ENCODE measurements at regions not wholly inside any gene's neighbourhood (a gene's known extent, or its start where the extent isn't known, plus 50 kb on each side); places are given as distances from the start of the nearest gene placed in this dataset.

DNA sequence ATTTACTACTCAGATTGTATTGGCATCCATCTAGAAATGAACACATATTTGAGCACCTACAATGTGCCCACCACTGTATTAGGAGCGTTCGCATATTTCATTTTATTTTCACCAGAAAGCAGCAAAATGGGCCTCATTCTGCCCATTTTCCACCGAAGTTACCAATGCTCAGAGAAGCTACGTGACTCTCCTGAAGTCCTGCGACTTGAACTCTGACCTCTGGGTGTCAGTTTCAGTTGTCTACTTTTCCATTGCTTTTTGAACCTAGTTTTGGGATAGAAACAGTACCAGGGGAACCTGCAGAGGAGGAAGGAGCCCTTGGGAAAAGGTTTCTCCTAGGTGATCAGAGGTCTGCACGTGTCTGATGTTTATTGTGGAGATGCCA, 139.1 kb upstream of the SDK2 start:
- DNase-seq: no peak

DNA sequence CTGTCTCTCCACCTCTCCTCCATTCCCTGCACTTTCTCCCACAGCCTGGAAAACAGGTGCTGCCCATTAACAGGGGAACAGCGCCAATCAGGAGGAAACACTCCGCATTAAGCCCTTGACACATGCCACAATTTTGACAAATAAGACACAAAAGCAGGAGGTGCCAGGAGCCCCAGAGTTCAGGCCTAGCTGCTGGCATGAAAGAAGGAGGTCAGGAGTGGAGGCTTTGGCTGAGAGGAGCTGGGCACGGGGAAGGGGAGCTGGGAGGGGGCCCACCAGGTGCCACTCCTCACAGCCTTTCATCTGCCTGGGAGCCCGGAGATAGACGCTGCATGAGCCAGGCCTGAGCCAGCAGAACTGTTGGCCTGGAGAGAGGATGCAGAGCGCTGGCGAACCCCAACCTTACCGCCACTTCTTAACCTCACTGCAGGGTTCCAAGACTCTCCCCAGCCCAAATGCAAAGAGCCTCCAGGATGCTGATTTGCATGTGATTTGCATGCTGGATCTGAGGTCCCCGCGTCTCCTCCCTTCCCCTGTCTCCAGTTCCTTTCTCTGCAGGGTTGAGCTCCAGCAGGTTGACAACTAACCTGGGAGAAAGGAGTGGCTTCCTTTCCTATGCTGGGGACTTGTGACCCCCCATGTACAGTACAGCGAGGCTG, 139.8 kb upstream of the SDK2 start:
- no peak for DNase-seq

DNA sequence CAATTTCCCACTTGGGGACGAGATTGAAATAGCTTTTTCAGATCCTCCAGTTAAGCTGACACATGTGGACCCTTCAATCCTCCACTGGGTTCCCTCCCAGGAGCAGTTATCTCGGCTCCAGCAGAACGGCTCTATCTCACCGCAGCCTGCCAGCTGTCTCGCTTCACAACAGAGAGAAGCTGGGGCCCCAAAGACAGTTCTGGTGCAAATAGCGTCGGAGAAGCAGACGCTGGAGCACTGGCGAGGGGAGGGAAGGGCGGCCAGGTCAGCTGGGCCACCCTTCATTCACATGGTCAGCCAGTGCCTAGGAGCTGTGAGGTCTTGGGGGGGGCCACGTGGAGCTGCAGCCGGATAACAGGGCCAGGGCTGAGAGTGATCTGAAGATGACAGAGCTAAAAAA, 141.3 kb upstream of the SDK2 start:
- no peak for DNase-seq

DNA sequence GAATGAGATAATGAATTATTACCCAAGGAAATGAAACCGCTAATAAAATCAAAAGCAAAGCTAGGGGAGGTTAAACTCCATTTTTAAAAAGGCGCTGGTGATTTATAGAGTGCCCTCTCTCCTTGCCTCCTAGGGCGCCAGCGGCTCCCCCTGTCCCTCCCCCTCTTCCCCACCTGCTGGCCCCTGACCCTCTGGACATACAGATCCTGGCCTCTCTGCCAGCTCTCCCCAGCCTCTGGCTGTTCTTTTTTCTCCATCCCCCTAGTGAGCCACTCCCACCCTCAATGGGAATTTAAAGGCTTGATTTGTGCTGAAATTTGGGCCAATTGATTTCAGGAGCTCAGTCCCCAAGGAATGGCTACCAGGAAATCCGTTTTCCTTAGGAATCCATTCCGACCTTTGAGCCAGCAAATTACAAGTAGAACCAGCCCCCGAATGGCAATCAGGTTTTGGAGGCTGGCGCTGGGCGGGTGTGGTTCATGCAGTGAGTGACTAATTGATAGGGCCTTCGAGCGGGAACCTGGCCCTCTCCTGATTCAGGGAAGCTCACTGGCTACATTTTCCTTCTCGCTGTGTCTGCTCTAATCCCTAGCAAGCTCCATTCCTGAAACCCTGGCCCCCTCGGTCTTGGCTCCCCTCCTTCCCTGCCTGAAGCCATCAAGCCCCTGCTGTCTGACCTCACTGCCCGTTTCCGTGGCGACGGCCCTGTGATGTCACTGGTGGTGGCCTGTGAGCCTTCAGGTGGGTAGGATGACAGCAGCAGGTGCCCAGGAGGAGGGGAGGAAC, 141.9 kb upstream of the SDK2 start:
- peak in 1 of 56 donors; percentile 6 for DNase-seq

DNA sequence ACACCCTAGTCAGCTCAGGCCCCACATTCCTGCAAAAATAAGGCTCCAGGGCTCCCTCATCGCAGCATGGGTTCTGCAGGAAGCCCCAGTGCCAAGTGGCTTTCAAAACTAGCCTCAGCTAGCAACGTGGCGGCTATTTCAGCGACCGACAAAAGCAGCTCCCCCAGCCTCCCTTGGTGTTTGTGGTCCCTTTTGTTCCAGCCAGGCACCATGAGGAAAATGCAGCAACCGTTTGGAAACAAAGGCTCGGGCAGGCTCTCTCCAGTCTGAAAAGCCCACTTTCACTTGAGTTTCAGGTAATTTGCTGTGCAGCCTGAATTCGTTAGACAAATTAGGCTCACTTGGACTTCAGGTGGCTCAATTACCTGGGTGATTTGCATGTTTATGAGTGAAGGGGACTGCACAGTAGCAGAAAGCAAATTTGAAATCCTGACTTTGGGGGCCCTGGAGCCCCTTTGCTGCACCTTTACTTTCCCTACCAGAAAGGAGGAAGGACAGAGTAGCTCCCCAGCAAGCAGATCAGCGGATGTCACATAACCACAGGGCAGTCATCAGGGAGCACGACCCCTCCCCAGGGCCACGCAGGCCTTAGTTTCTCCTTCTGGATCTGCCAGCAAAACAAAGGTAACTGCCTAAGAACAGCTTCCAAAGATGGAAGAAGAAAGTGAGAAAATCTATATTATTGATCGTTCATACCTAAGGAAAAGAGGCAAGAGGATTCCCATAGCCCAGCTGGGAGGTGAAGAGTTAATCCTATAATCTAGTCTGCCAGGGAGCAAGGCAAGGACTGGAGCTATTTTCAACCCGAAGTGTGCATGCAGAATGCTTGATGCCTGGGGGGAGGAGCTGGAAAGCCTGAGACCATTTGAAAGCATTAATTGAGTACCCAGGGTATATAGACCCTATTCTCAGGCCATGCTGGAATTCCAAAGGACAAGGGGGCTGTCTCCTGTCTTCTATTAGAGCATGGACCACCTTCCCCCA, 143.1 kb upstream of the SDK2 start:
- no peak for DNase-seq

DNA sequence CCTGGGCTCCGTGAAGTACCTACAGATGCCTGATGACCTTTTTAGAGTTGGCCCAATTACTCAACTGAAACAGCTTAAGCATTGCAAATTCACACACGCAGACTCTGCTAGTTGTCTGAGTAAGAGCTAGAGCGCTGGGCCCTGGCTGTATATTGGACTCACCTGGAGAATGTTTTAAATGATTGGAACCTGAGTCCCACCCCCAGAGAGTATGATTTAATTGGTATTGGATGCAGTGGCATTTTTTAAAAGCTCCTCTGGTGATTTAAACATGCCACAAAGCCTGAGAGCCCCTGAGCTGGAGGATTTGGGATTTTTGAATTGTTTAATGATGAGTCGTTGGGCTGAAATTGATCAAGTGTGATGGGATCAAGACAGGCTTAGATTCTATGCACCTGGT, 143.9 kb upstream of the SDK2 start:
- no peak for DNase-seq

DNA sequence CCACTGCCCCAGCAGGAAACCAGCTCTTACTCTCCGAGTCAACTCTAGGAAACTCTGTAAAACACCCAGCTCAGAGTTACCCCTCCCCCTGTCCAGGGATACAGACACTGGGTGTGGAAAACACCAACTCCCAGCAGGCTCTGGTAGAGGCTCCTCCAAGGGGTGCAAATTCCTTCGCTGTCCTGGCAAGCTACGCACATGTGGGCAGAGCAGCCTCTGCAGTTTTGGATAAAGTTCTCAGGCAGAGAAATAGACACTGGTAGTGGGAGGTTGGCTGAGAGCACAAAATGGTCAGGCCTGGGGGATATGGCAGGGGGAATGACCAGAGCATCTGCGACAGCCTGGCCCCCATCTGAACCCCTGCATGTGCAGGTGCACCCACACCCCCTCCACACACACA, 146.9 kb upstream of the SDK2 start:
- no peak for DNase-seq

DNA sequence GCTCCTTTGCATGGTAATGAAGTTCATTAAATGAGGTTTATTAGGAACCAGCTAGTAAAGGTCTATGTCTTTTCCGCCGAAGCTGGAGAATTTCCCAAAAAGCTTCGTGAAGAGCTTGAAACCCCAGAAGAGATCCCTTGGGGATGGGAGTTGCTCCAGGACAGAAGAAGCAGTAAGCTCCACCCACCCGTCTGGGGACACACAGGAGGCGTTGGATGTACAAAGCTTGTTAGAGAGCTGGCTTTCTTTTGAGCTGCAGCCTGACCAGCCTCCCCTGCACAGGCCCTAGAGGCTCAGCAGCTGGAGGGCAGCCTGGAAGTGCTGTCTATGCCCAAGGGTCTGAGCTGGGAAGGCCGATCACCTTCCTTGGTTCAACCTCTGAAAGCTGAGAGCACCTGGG, 147.4 kb upstream of the SDK2 start:
- no peak for DNase-seq

DNA sequence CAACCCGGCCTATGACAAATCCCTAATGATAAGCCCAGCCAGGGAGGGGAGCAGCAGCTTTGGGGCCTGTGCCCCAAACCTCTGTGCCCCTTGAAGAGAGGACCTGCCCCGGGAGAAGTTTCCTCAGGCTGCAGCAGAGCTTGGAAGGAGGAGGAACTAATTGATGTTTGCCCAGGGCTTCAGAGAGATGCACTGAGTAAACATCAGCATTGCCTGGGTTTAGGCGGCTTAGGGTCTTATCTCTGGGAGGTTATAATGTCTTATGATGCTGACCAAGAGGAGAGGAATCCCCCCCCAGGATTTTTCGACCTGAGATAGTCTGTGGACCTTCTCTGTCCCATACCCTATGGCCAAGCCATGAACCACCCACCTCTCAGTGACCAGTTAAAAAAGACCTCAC, 148.7 kb upstream of the SDK2 start:
- no peak for DNase-seq

DNA sequence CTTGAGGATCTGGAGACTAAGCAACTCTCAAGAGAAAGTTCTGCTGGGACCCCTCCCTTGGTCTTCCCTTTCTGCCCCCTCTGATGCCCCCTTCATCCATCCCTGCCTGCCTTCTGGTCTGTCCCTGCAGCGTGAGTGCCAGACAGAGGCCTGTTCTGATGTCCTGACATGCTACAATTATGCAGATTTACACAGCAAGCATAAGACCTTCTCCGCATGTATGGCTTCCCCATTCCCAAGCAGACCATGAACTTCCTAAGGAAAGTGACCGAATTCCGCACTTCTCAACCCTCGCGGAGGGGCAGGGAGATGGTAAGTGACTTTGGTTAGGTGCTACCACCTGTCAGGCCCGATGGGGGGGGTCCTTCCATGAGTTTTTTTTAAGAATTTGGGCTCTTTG, 150.1 kb upstream of the SDK2 start:
- DNase-seq: no peak

DNA sequence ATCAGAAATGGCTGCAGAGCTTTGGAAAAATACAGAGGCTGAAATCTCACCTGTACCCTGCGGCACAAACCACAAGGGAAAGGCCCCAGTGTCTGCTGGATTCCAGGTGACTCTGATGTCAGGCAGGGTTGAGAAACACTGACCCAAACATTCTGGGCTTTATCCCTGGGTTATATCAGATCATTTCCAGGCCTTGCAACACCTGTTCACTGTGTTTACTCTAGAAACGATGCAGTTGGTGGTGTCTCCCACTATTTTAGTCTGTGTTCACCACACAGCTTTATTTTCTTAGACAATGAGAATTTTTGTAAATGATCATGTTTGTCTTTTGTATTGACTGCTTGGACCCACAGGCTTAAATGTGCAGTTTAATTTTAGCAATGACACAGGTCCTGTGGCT, 151.5 kb upstream of the SDK2 start:
- no peak for DNase-seq

DNA sequence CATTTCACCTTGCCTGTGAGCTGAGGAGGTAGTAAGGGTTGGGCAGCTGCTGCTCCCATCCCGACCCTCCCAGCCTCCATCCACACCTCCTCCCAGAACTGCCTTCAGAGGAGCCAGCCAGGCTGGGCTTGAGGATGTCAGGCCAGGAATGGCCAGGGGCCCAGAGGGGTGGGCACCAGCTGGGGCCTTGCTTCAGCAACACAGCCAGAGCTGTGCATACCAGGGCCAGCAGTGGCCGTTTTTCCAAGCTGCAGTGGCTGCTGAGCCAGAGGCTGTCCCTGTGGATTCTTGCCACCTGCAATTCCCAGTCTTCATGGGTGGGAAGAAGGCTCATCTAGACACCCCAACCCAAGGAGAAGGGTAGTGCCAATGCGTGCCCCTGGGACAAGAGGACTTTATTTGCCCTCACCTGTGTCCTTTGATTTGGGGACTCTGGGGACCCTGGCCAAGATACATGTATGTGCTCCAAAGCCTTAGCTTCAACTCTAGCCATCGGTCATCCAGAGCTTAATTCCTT, 153.4 kb upstream of the SDK2 start:
- DNase-seq: no peak

DNA sequence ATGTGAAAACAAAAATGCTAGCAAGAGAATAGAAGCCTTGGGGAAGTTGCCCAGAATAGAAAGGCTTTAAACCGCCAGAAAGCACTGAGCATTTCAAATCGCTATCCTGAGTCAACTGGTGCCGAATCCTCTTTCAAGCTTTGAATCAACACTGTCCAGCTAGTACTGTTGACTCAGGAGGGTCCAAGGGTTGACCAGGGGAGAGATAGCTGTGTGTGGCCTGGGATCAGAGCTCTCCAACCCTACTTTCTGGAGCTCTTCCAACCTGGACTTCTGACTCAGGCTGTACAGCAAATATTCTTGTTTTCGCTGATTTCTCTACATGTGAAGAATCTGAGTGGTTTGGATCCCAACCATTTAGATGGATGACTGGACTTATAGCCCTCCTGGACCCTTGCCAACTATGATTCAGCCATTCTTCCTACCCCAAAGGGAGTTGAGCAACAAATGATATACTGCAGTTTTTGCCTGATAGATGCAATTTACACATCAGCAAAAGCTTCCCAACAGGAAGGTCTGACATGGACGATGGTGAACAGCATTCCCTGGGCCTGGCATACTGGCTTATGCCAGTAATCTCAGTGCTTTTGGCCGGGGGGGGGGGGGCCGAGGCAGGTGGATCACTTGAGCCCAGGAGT, 154.0 kb upstream of the SDK2 start:
- no peak for DNase-seq

DNA sequence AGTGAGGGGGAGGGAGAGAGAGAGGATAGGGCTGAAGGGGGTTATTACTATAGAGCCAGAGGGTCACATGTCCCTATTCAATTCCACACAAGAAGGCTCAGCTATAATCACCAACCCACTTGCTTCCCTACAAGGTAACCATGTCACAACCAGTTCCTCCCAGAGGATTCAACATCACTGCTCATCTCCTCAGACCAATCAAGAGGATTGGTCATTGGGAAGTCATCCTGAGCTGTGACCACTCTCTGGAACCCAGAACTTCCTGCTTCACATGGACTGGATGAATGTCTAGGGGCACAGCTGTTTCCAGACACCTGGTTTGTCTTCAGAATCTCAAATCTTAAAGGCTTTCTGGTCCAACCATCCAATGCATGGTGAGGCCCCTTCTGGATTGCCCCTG, 154.9 kb upstream of the SDK2 start:
- no peak for DNase-seq

DNA sequence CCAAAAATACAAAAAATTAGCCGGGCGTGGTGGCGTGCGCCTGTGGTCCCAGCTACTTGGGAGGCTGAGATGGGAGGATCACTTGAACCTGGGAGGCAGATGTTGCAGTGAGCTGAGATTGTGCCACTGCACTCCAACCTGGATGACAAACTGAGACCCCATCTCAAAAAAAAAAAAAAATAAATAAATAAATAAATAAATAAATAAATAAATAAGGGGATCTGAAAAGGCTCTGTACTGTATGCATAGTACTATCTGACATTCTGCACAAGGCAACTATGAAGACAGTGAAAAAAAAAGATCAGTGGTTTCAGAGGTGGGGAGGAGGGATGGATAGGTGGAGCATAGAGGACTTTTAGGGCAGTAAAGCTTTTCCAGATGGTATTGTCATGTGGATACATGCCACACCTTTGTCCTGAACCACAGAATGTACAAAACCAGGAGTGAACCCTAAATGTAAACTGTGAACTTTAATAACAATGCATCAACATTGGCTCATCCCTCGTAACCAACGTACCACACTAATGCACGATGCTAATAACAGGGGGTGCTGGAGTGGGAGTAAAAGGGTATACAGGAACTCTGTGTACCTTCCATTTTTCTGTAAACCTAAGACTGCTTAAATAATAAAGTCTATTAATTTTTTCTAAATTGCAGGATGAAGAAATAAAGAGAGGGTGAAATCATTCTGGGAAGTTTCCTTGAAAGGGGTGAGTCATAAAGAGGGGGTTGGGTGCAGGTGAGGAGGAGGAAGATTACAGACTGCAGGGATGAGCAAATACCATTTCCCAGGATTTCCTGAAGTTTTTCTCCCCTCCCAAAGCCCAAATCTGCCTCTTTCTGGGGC, 155.8 kb upstream of the SDK2 start:
- peak in 9 of 56 donors; percentile 3 to 68 (median 9) for DNase-seq

DNA sequence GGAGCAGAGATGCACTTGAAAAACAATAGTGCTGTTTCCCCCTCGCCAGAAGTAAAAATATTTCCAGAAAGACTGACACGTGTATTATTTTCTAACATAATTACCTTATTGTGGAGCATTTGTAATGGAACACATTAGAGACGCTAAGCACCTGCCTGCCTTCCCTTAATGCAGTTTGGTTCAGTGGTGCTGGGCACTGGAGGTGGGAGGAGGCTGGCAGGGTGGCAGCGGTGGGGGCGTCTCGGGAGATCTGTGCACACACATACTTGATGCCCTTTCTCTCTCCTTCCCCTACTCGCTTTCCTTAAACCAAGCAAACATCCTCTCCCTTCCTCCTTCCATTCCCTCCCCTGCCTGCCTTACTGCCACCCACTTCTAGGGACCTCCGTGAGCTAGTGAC, 156.6 kb upstream of the SDK2 start:
- peak in 2 of 56 donors; percentile 5 to 10 for DNase-seq

DNA sequence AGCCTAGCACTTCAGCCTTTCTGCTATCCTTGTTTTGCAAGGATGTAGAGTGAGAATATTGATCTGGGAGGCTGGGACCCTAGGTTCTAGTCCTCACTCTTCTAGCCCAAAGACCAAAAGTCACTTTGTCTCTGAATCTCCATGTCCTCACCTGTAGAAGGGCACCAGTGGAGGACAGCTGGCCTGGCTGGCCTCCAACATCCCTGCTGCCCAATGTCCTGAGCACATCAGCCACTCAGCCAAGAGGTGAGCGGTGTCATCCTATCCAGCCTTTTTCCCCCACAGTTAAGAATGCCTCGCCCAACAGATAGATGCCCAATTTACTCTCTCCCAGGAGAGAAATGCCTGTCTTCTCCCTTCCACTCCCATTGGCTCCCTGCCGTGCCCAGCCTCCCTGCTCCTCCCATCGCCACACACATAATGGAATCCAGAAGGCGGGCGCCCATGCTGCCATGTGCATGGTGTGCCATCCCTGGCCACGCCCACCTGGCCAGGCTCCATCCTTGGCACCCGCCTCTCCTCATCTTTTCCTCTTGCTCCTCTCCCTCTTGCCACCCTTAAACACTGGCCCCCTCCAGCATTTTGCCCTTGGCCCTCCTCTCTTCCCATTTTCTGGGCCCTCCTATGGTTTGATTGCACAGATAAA, 157.3 kb upstream of the SDK2 start:
- no peak for DNase-seq

DNA sequence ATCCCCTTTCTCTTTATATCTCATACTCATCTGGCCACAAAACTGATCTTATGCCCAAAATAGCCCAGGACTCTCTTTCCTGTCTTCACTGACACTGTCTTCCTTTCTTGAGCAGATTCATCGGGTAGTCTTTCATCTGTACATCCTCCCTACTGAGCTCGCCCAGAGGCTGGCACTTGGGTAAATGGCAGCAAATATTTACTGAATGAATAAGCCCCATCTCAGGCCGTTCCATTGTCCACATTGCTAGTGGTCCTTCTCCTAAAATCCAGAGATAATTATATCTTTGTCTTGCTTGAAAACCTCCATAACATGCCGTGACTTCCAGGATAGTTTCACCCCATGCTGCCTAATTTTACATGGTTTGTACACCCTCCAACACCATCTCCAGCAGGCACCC, 158.1 kb upstream of the SDK2 start:
- no peak for DNase-seq

DNA sequence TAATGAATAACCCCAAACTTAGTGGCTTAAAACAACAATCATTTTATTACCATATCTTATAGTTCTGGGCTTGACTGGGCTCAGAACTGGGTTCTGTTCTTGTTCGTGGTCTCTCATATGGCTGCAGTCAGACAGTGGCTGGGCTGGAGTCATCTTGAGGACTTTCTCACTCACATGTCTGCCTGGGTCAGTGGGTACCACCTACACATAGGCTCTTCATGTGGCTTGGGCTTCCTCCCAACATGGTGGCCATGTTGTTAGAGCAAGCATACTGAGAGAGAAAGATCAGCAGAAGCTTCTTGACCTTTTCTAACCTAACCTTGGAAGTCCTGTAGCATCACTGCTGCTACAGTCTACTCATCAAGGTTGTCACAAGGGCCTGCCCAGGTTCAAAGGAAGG, 158.6 kb upstream of the SDK2 start:
- DNase-seq: no peak

DNA sequence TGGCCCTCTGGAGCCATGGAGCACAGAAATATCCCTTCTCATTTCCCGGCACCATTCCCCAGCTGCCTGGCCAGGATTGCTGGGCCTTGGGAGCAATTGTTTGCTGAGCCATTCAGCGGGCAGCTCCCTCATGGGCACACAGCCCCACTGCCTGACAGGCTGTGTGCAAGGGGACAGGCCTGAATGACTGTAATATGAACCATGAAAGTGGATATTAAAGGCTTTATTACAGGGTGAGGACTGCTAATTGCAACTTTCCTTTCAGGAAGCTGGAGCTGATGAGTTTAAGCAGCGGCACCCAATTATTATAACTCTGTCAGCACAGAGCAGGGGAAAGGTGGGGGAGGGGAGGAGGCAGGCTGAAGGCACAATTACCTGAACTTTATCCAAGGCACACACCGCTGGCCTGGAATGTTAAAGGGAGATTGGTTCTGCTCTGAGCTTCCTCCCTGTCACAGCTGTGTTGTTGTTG, 159.8 kb upstream of the SDK2 start:
- DNase-seq: no peak
